KMS-11 (cell line): ENCODE measurements at regions not wholly inside any gene's neighbourhood (a gene's known extent, or its start where the extent isn't known, plus 50 kb on each side); places are given as distances from the start of the nearest gene placed in this dataset.

Experiments used
- H2AFZ ChIP-seq: fragments of 200-600 bp; sonication (generic); 2 replicates; pipeline ENCODE4 v1.6.1; 2016; ENCODE audit warnings: antibody characterized with exemption, mixed run types, low read depth
- H3K27ac ChIP-seq: fragments of 200-600 bp; sonication (generic); 2 replicates; pipeline ENCODE4 v1.6.1; 2016; ENCODE audit warnings: mild to moderate bottlenecking, mixed run types
- H3K27me3 ChIP-seq: fragments of 200-600 bp; sonication (generic); 2 replicates; pipeline ENCODE4 v1.6.1; 2017; ENCODE audit warnings: mild to moderate bottlenecking, low read depth, mixed run types, moderate library complexity; ENCODE audit not compliant: insufficient read depth
- H3K36me3 ChIP-seq: fragments of 200-600 bp; sonication (generic); 2 replicates; pipeline ENCODE4 v1.6.1; 2017; ENCODE audit warnings: mild to moderate bottlenecking, mixed run types; ENCODE audit not compliant: insufficient read depth
- H3K4me1 ChIP-seq: fragments of 200-600 bp; sonication (generic); 2 replicates; pipeline ENCODE4 v1.6.1; 2016; ENCODE audit warnings: mild to moderate bottlenecking, low read depth, mixed run types; ENCODE audit not compliant: poor library complexity, severe bottlenecking
- H3K4me2 ChIP-seq: fragments of 200-600 bp; sonication (generic); 2 replicates; pipeline ENCODE4 v1.7.0; 2016; ENCODE audit warnings: mild to moderate bottlenecking, mixed run types
- H3K4me3 ChIP-seq: fragments of 200-600 bp; sonication (generic); IDR thresholded peaks from 2 replicates; pipeline ENCODE4 v1.6.1; 2017; ENCODE audit warnings: low read depth, low read length, mixed read lengths; ENCODE audit not compliant: insufficient read depth
- H3K79me2 ChIP-seq: fragments of 200-600 bp; sonication (generic); 2 replicates; pipeline ENCODE4 v1.6.1; 2016; ENCODE audit warnings: low read depth, mixed run types; ENCODE audit not compliant: insufficient read depth
- H3K9ac ChIP-seq: fragments of 200-600 bp; sonication (generic); 2 replicates; pipeline ENCODE4 v1.6.1; 2016; ENCODE audit warnings: mild to moderate bottlenecking, mixed run types
- H4K20me1 ChIP-seq: fragments of 200-600 bp; sonication (generic); 2 replicates; pipeline ENCODE4 v1.6.1; 2016; ENCODE audit warnings: mild to moderate bottlenecking, mixed run types; ENCODE audit not compliant: insufficient read depth
- CTCF ChIP-seq: fragments of 200-600 bp; sonication (generic); conservative IDR thresholded peaks from 2 replicates; pipeline ENCODE4 v1.6.1; 2017; ENCODE audit warnings: low read depth, mild to moderate bottlenecking, antibody characterized with exemption, low read length, moderate library complexity, mixed read lengths

DNA sequence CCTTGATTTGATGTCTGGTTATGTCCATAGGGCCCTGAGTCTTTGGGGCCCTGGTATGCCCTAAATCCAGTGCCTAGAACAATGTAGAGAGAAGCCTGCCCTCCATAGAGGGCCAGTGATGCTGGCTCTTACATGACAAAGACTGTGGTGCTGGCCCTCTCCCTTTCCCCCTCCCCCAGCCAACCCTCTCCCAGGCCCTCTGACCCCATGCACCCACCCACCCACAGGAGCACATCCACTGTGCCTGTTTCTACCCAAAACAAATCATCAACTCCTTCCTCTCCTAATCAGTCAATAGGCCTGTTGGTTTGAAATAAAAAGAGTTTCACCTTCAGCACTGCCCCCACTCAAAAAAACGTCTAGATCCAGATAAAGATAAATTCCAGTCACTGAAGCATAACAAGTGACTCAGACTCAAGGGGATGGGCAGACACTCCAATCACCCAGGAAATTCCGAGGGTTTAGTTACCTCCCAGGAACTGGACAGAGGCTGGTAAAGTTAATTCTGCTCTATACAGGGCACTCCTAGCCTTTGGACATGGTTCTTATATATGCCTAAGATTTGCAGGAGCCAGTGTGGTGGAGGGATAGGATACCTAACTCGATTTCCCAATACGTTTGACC is 144.8 kb upstream of the VANGL1 start:
- H3K36me3 ChIP-seq, result no peaks in the 10 kb centered on the region
- H4K20me1 ChIP-seq, result no peaks in the 10 kb centered on the region
- no peak overlapping the region for H2AFZ ChIP-seq
- no peak overlapping the region for H3K4me2 ChIP-seq
- no peaks in the 10 kb centered on the region for H3K27me3 ChIP-seq
- no peak for TF ChIP-seq CTCF
- no peak overlapping the region for H3K9ac ChIP-seq
- no peak overlapping the region for H3K4me3 ChIP-seq
- no peak overlapping the region for H3K27ac ChIP-seq
- no peaks in the 10 kb centered on the region for H3K4me1 ChIP-seq
- no peaks in the 10 kb centered on the region for H3K79me2 ChIP-seq

DNA sequence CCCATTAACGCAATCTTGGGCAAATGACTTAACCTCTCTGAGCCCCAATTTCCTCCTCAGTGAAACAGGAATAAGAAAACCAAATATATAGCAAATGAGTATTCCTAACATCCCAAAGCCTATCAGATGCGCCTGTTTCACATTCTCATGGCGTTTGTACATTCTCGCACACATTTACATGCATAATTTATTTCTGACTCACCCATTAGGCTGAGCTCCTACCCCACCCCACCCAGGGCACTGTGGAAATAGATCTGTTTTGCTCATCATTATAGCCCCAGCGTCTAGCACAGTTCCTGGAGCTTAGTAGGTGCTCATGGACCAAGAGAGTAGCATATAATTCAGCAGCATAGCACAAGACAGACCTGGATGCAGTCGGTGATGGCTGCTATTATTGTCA is 146.1 kb upstream of the VANGL1 start:
- H3K4me3 ChIP-seq, result no peak overlapping the region
- no peak for TF ChIP-seq CTCF
- no peak overlapping the region for H2AFZ ChIP-seq
- no peak overlapping the region for H3K9ac ChIP-seq
- no peak overlapping the region for H3K27ac ChIP-seq
- H3K79me2 ChIP-seq, result no peaks in the 10 kb centered on the region
- H3K27me3 ChIP-seq, result no peaks in the 10 kb centered on the region
- H4K20me1 ChIP-seq, result no peaks in the 10 kb centered on the region
- no peak overlapping the region for H3K4me2 ChIP-seq
- H3K4me1 ChIP-seq, result no peaks in the 10 kb centered on the region
- no peaks in the 10 kb centered on the region for H3K36me3 ChIP-seq

DNA sequence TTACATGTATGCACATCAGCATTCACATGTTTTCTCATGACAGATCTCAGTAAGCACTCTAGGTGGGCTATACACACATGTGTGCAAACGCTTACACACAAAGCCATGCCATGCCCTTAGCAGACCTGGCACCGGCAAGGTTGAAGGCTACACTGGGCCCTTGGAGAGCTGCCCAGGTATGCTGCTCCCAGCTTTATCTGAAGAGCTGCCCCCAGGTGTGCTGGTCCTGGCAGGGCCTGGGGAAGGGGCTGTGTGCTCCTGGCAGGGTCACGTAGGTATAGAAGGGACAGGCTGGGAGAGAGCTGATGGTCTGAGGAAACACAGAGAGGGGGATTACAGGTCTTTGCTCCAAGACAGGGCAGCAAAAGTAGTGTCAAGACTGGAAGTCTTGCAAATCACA is 146.7 kb upstream of the VANGL1 start:
- Histone ChIP-seq H3K9ac (no peak overlapping the region), H3K27ac (no peak overlapping the region), H3K4me1 (no peaks in the 10 kb centered on the region), H3K36me3 (no peaks in the 10 kb centered on the region), H3K4me3 (no peak overlapping the region), H2AFZ (no peak overlapping the region), H4K20me1 (no peaks in the 10 kb centered on the region), H3K79me2 (no peaks in the 10 kb centered on the region), H3K4me2 (no peak overlapping the region), H3K27me3 (no peaks in the 10 kb centered on the region)
- TF ChIP-seq CTCF, result no peak

GRCh38 chr1:115493834-115494233 is 147.9 kb upstream of the VANGL1 start:
- no peak for TF ChIP-seq CTCF
- H3K4me3 ChIP-seq, result no peak overlapping the region
- H3K9ac ChIP-seq, result no peak overlapping the region
- no peaks in the 10 kb centered on the region for H4K20me1 ChIP-seq
- H3K4me2 ChIP-seq, result no peak overlapping the region
- no peak overlapping the region for H2AFZ ChIP-seq
- no peak overlapping the region for H3K27ac ChIP-seq
- no peaks in the 10 kb centered on the region for H3K27me3 ChIP-seq
- H3K79me2 ChIP-seq, result no peaks in the 10 kb centered on the region
- H3K4me1 ChIP-seq, result no peaks in the 10 kb centered on the region
- H3K36me3 ChIP-seq, result no peaks in the 10 kb centered on the region
